SK-N-SH (cell line): ENCODE measurements at regions not wholly inside any gene's neighbourhood (a gene's known extent, or its start where the extent isn't known, plus 50 kb on each side); places are given as distances from the start of the nearest gene placed in this dataset.

Source experiments
- CTCF ChIA-PET: fragments of 300-600, 350-600 bp; formaldehyde crosslinking; extraction: SDS; loops from one replicate; lab custom pipeline; 2021; lab: Yijun Ruan, JAX
- POLR2A ChIA-PET: fragments of 350-600 bp; sonication (Branson Sonifier 250); formaldehyde crosslinking; extraction: SDS; loops from one replicate; lab custom pipeline; 2020; ENCODE audit warnings: antibody characterized with exemption, inconsistent platforms; lab: Yijun Ruan, JAX
- DNase-seq: peaks from one replicate; pipeline ENCODE4 v3.0.0; 2012
- H2AFZ ChIP-seq: fragments of 200-600 bp; sonication (generic); 2 replicates; pipeline ENCODE4 v1.8.1; 2016; ENCODE audit warnings: antibody characterized with exemption, mild to moderate bottlenecking, low read depth
- H3F3A ChIP-seq: fragments of 200-600 bp; sonication (generic); replicated peaks from 2 replicates; pipeline ENCODE3; 2016; ENCODE audit warnings: antibody characterized with exemption, mild to moderate bottlenecking; ENCODE audit not compliant: insufficient read depth
- H3K27ac ChIP-seq, 2 experiments: fragments of 200-500 bp in 1 of 2; fragments of 200-600 bp in 1 of 2; sonication (Bioruptor generic) in 1 of 2; sonication (generic), shearing (Covaris generic) in 1 of 2; 2 replicates each; pipeline versions ENCODE4 v1.5.1 to v1.6.1; 2014 to 2016; ENCODE audit warnings: low read depth in 2 of 2, inconsistent platforms in 1 of 2, low read length in 1 of 2, mild to moderate bottlenecking in 1 of 2, mixed read lengths in 1 of 2
- H3K27me3 ChIP-seq: fragments of 200-600 bp; sonication (generic), shearing (Covaris generic); 2 replicates; pipeline ENCODE4 v1.6.1; 2016; ENCODE audit warnings: mixed run types; ENCODE audit not compliant: insufficient read depth
- H3K36me3 ChIP-seq, 2 experiments: fragments of 200-500 bp in 1 of 2; fragments of 200-600 bp in 1 of 2; sonication (Bioruptor generic) in 1 of 2; sonication (generic) in 1 of 2; replicated peaks in 1 of 2; 2 replicates each; pipeline versions ENCODE3 to v1.5.1; 2014 to 2016; ENCODE audit warnings: low read length in 1 of 2, mild to moderate bottlenecking in 1 of 2; ENCODE audit not compliant: insufficient read depth in 2 of 2, control insufficient read depth in 1 of 2
- H3K4me1 ChIP-seq, 2 experiments: fragments of 200-500 bp in 1 of 2; fragments of 200-600 bp in 1 of 2; sonication (Bioruptor generic) in 1 of 2; sonication (generic), shearing (Covaris generic) in 1 of 2; 2 replicates each; pipeline versions ENCODE4 v1.5.1 to v1.6.1; 2014 to 2016; ENCODE audit warnings: low read depth in 1 of 2, low read length in 1 of 2, mixed run types in 1 of 2; ENCODE audit not compliant: insufficient read depth in 2 of 2, control insufficient read depth in 1 of 2
- H3K4me2 ChIP-seq: fragments of 200-600 bp; sonication (generic), shearing (Covaris generic); 2 replicates; pipeline ENCODE4 v1.6.1; 2017; ENCODE audit warnings: mixed run types
- H3K4me3 ChIP-seq, 2 experiments: fragments of 200-500 bp in 1 of 2; fragments of 200-600 bp in 1 of 2; sonication (Bioruptor generic) in 1 of 2; sonication (generic), shearing (Covaris generic) in 1 of 2; 2 replicates each; pipeline versions ENCODE4 v1.5.1 to v1.8.1; 2014 to 2016; ENCODE audit warnings: low read depth in 2 of 2, inconsistent platforms in 1 of 2, low read length in 1 of 2, mild to moderate bottlenecking in 1 of 2, mixed read lengths in 1 of 2, moderate library complexity in 1 of 2
- H3K79me2 ChIP-seq: fragments of 200-600 bp; sonication (generic); 2 replicates; pipeline ENCODE4 v1.8.1; 2017; ENCODE audit warnings: mild to moderate bottlenecking; ENCODE audit not compliant: insufficient read depth
- H3K9ac ChIP-seq: fragments of 200-600 bp; sonication (generic); 2 replicates; pipeline ENCODE4 v1.6.1; 2017; ENCODE audit warnings: mixed run types
- H3K9me2 ChIP-seq: fragments of 200-600 bp; sonication (generic); 2 replicates; pipeline ENCODE4 v1.6.1; 2017; ENCODE audit warnings: mixed run types
- H3K9me3 ChIP-seq: fragments of 200-600 bp; sonication (generic); 2 replicates; pipeline ENCODE4 v1.6.1; 2017; ENCODE audit warnings: mixed run types, mild to moderate bottlenecking, moderate library complexity
- H4K20me1 ChIP-seq: fragments of 200-600 bp; sonication (generic); 2 replicates; pipeline ENCODE4 v1.6.1; 2017; ENCODE audit warnings: mild to moderate bottlenecking, mixed run types; ENCODE audit not compliant: insufficient read depth
- CHD2 ChIP-seq: fragments of 150-350 bp; IDR thresholded peaks from 2 replicates; pipeline ENCODE4 v1.6.1; 2018; ENCODE audit warnings: low read length; ENCODE audit not compliant: partially characterized antibody
- EZH2phosphoT487 ChIP-seq: fragments of 200-600 bp; sonication (generic); IDR thresholded peaks from 2 replicates; pipeline ENCODE4 v1.6.1; 2017; ENCODE audit warnings: low read depth, mixed run types, mild to moderate bottlenecking, antibody characterized with exemption, moderate library complexity, borderline replicate concordance
- GABPA ChIP-seq: IDR thresholded peaks from 2 replicates; pipeline ENCODE4 v1.4.0; 2012; ENCODE audit warnings: low read depth, mild to moderate bottlenecking
- IRF3 ChIP-seq: fragments of 150-350 bp; IDR thresholded peaks from 2 replicates; pipeline ENCODE4 v1.6.1; 2016; ENCODE audit warnings: mild to moderate bottlenecking, low read depth, low read length
- POLR2AphosphoS5 ChIP-seq: IDR thresholded peaks from 2 replicates; pipeline ENCODE4 v1.6.1; 2012; ENCODE audit warnings: low read depth, low read length
- SMC3 ChIP-seq: IDR thresholded peaks from 2 replicates; pipeline ENCODE4 v1.6.1; 2012; ENCODE audit warnings: low read depth, low read length, improper control_type of control experiment
- TAF1 ChIP-seq: IDR thresholded peaks from 2 replicates; pipeline ENCODE4 v1.6.1; 2012; ENCODE audit warnings: low read depth, mild to moderate bottlenecking, low read length, moderate library complexity, borderline replicate concordance
- TEAD4 ChIP-seq: IDR thresholded peaks from 2 replicates; pipeline ENCODE4 v1.4.0; 2012; ENCODE audit warnings: mild to moderate bottlenecking, borderline replicate concordance; ENCODE audit not compliant: insufficient read depth
- WGBS: methylation state at CpG from one replicate; pipeline ENCODE4 v1.1.6; 2017; ENCODE audit warnings: low lambda C conversion rate; 5-methylcytosine and 5-hydroxymethylcytosine counted together
- TF ChIP-seq, protein P1 (sequence below): fragments of 150-350 bp; IDR thresholded peaks from 2 replicates; pipeline ENCODE4 v1.6.1; 2017; ENCODE audit warnings: antibody characterized with exemption, low read length, low read depth, borderline replicate concordance
- TF ChIP-seq, protein P2 (sequence below): IDR thresholded peaks from 2 replicates; pipeline ENCODE4 v1.4.0; 2012; ENCODE audit warnings: low read depth, borderline replicate concordance
- TF ChIP-seq, protein P3 (sequence below): IDR thresholded peaks from 2 replicates; pipeline ENCODE4 v1.4.0; 2012; ENCODE audit warnings: low read depth, borderline replicate concordance

DNA sequence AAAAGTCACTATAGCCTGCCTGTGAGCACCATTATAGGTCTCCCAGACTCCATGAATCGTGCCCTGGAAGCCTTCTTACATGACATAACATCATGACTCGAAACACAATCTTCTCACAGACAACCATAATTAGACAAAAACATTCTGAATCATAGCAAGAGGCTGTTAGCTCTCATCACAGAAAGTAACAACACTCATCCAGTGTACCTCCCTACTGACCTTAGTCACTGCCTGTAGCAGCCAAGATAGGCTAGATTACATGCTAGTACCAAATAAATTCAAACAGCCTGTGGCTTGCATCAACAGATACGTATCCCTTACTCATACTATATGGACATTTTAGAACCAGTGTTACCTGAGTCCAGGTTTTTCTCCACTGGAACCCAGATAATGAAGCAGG, 663.8 kb upstream of the FOXG1 start:
- Histone ChIP-seq H3F3A (no peaks in the 10 kb centered on the region), H3K27ac (no peak overlapping the region; a peak in 1 of 4 replicates), H3K4me1 (peaks cover 0 to 3% of the 10 kb centered on the region in 2 experiments; a peak in 2 of 4 replicates), H3K9ac (no peak overlapping the region), H3K36me3 (no peaks in the 10 kb centered on the region), H3K27me3 (no peaks in the 10 kb centered on the region), H3K4me2 (no peak overlapping the region), H3K4me3 (no peak overlapping the region), H3K9me3 (no peaks in the 10 kb centered on the region), H3K79me2 (no peaks in the 10 kb centered on the region), H4K20me1 (no peaks in the 10 kb centered on the region), H3K9me2 (no peaks in the 10 kb centered on the region), H2AFZ (no peak overlapping the region)
- POLR2A ChIA-PET: no interaction called here
- DNase-seq: no peak
- TF ChIP-seq, protein P1, sequence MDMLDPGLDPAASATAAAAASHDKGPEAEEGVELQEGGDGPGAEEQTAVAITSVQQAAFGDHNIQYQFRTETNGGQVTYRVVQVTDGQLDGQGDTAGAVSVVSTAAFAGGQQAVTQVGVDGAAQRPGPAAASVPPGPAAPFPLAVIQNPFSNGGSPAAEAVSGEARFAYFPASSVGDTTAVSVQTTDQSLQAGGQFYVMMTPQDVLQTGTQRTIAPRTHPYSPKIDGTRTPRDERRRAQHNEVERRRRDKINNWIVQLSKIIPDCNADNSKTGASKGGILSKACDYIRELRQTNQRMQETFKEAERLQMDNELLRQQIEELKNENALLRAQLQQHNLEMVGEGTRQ: no peak
- TF ChIP-seq, protein P2, sequence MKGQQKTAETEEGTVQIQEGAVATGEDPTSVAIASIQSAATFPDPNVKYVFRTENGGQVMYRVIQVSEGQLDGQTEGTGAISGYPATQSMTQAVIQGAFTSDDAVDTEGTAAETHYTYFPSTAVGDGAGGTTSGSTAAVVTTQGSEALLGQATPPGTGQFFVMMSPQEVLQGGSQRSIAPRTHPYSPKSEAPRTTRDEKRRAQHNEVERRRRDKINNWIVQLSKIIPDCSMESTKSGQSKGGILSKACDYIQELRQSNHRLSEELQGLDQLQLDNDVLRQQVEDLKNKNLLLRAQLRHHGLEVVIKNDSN: no peak
- TF ChIP-seq TEAD4 (no peak), IRF3 (no peak), POLR2AphosphoS5 (no peak), CHD2 (no peak), TAF1 (no peak), SMC3 (no peak), EZH2phosphoT487 (no peak)
- TF ChIP-seq, protein P3, sequence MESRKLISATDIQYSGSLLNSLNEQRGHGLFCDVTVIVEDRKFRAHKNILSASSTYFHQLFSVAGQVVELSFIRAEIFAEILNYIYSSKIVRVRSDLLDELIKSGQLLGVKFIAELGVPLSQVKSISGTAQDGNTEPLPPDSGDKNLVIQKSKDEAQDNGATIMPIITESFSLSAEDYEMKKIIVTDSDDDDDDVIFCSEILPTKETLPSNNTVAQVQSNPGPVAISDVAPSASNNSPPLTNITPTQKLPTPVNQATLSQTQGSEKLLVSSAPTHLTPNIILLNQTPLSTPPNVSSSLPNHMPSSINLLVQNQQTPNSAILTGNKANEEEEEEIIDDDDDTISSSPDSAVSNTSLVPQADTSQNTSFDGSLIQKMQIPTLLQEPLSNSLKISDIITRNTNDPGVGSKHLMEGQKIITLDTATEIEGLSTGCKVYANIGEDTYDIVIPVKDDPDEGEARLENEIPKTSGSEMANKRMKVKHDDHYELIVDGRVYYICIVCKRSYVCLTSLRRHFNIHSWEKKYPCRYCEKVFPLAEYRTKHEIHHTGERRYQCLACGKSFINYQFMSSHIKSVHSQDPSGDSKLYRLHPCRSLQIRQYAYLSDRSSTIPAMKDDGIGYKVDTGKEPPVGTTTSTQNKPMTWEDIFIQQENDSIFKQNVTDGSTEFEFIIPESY: no peak
- WGBS: 0% methylated on average over 3 of the region's 3 CpGs
- CTCF ChIA-PET: no interaction called here

- CTCF ChIA-PET: no interaction called here
- 14% methylated on average over 2 of the region's 2 CpGs for WGBS
Observed at GRCh38 chr14:28113311-28113710, 653.3 kb upstream of the FOXG1 start.

More at GRCh38 chr14:28113311-28113710, 653.3 kb upstream of the FOXG1 start:
- H3K9me3 ChIP-seq: no peaks in the 10 kb centered on the region
- no peak overlapping the region for H3K9ac ChIP-seq
- H3K27me3 ChIP-seq: no peaks in the 10 kb centered on the region
- no peak overlapping the region for H3K4me3 ChIP-seq
- H3K4me1 ChIP-seq: no peaks in the 10 kb centered on the region
- no peaks in the 10 kb centered on the region for H3K9me2 ChIP-seq
- H2AFZ ChIP-seq: no peak overlapping the region
- H3K79me2 ChIP-seq: no peaks in the 10 kb centered on the region
- no peak for TF ChIP-seq GABPA
- H3K4me2 ChIP-seq: no peak overlapping the region
- no peaks in the 10 kb centered on the region for H3K36me3 ChIP-seq
- DNase-seq: no peak
- no peaks in the 10 kb centered on the region for H3F3A ChIP-seq
- no peaks in the 10 kb centered on the region for H4K20me1 ChIP-seq
- POLR2A ChIA-PET: no interaction called here
- no peak overlapping the region for H3K27ac ChIP-seq
